HK-2 (cell line): ENCODE measurements at regions not wholly inside any gene's neighbourhood (a gene's known extent, or its start where the extent isn't known, plus 50 kb on each side); places are given as distances from the start of the nearest gene placed in this dataset.

Source experiments
- DNase-seq: peaks from one replicate; pipeline ENCODE4 v3.0.0-alpha.2; 2018; ENCODE audit not compliant: unreplicated experiment

GRCh38 chr7:16061630-16062029 lies 359.7 kb downstream of the CRPPA start:
- DNase-seq: no peak

GRCh38 chr7:16061011-16061410 lies 360.3 kb downstream of the CRPPA start:
- no peak for DNase-seq

DNA sequence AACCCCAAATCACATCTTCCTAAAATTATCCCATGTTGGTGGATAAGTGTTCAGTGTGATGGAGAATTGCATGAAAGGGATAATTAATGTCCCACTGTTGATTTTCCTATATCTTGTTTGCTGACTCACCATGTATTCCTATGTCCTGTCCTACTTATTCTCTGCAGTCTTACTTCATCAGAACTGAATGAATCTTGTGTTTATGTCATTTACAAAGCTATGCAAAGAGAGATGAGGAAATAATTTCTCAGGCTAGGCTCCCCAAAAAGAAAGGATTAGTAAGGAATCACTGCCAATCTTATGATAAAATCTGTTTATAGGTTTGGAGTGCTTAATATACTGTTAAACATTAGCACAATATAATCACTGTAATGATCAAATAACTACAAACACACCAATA lies 360.8 kb downstream of the CRPPA start:
- DNase-seq: no peak

- no peak for DNase-seq
These were observed 365.9 kb downstream of the CRPPA start for GRCh38 chr7:16055263-16055976.

DNA sequence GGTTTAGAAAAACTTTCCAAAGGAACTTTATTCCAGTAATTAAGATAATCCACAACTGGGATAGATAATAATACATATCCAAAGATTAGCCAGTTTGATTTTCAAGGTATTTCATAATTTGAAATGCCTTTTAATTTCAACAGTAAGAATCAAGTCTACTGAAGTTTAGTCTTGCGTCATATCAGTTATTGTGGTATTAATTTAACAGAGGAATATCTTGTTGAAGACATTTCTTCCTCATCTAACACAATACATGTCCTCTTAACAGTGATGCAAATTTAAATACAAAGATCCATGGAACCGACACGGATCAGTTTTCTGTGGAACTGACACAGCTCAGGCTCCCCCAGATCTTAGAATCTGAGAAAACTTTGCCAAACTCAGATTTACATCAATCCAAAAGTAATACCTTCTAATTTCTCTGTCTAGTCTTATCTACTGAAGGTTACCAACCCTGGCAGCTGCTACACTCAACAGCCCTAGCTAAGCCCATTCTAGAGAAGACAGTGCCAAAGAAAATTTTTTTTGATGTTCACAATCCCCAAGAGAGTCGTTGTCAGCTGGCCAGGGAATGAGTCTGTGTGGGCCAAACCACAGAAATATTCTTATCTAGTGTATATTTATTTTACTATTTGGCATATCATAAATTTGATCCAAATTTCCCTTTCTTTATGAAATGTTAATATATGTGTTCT lies 365.2 kb upstream of the MEOX2 start:
- no peak for DNase-seq

DNA sequence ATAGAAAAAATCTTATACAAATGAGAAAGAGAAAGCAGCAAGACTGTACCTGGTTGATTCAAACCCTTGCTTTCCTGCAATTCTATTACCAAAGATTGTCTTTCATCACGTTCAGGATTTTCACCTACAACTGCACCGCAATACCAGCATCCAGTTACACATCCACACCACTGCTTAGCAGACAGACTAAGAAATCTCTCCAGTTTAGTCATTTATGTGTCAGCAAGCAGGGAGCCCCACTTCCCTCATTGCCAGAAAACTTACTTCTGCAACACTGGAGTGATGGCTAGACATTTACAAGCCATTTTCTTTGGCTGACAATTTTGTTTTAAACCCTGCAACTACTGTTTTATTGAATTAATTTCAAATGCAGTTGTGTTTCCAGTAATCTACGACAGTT lies 359.6 kb upstream of the MEOX2 start:
- DNase-seq: no peak

GRCh38 chr7:16045296-16045695 lies 358.8 kb upstream of the MEOX2 start:
- no peak for DNase-seq

- no peak for DNase-seq
These were observed 358.2 kb upstream of the MEOX2 start for GRCh38 chr7:16044645-16045044.

DNA sequence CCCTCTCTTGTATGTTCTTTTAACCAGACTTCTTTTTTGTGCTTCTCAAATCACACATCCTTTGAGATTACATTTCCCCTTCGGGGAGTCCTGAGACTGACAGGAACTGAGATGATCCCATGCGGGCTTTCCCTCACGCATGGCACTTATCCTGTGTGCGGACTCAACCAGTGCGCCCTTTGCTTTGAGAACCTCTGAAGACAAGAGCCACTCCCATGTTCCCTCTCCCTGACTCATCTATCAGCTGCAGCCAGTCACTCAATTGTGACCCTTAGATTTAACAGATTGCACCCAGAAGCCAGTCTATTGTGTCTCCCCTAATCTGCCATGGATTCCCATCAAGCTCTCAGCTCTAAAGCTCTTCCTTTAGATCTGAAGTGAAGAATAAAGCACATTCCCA lies 353.9 kb upstream of the MEOX2 start:
- DNase-seq: no peak

- DNase-seq: no peak
These were observed 352.4 kb upstream of the MEOX2 start for GRCh38 chr7:16038906-16039305.

GRCh38 chr7:16035392-16035791 lies 348.9 kb upstream of the MEOX2 start:
- DNase-seq: no peak

GRCh38 chr7:16034866-16035265 lies 348.4 kb upstream of the MEOX2 start:
- no peak for DNase-seq

DNA sequence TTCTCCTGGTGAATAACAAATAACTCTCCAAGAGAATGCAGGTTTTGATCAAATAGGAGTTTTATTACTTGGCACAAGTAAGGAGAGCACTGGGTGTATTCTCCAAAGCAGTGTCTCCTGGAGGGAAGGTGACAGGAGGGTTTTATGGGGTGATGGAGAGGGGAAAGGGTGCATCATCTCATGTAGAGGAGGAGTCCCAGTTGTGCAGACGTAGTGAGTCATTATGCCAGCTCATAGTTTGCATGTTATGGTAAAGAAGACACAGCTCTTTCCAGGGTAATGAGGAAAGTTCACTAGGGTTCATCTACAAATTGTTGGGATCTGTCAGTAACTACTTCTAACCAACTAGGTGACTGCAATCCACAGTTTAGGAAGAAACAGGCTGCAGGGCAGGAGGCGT lies 347.9 kb upstream of the MEOX2 start:
- no peak for DNase-seq

GRCh38 chr7:16033233-16033632 lies 346.8 kb upstream of the MEOX2 start:
- DNase-seq: no peak

DNA sequence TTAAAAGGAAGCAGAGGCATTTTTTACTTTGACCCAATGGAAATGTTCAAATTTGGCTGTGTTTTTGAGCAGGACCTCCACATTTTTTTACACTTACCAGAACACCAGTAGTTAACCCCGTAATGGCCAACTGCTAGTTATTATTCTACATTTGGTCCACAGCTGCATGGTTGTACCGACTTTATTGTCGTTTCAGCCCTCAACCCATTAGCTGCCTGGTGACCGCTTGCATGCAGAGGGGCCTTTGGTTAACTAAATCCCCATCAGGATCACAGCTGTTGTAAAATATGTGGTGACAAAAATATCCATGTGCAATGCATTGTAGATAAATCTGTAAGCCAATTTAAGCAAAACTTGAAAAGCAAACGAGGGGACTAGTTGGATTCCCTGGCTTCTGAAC lies 342.2 kb upstream of the MEOX2 start:
- DNase-seq: no peak

- no peak for DNase-seq
These were observed 341.6 kb upstream of the MEOX2 start for GRCh38 chr7:16028103-16028502.

- no peak for DNase-seq
These were observed 340.9 kb upstream of the MEOX2 start for GRCh38 chr7:16027396-16027795.

DNA sequence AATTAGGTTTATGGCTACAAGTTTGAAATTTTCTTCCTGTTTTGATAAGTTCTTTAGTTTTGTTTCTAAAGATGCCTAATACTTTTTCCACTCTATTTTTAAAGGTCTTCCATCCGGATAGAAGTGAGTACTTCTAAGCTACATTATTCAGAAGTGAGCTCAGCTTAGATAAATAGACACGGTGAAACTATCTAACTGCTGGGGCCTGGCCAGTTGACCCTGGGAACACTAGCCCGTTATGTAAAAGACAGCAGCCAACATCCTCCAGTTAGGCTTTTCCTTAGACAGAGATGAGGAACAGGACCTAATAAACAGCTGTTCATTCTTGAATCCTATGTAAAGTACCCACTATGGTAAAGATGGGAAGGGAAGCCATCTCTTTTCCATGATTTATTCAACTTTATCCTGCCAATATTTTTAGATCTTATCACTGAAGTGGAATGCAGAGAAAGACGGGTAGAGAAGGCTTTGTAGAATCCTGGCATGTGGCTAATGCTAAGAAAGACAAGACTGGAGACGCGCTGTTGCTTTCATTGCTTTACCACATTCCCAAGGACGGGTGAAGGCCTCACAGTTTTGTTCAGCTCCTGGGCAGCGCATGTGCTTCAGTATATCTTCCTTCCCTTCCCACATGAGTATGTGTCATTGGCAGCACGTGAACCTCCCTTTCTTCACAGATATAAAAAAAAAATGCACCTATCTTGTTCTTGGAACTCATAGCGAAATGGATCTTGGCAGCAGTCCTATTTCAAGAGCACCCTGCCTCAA lies 340.0 kb upstream of the MEOX2 start:
- no peak for DNase-seq

GRCh38 chr7:16025696-16026095 lies 339.2 kb upstream of the MEOX2 start:
- no peak for DNase-seq

DNA sequence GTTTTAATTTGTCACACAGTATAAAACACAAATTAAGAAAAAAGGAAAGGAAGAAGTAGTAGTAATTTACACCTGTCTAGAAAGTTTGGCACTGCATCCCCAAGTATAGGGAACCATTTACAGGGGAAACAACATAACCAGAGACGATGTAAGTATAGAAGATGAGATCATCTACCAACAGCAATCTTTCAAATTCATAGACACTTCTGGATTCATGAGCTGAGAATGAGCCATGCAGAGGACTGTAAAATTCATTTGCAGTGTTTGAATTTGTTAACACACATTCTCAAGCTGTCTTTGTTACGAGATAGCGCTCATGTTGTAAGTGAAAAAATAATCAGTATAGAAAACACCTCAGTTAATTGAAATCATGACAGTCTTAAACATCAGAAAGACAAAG lies 337.0 kb upstream of the MEOX2 start:
- no peak for DNase-seq

DNA sequence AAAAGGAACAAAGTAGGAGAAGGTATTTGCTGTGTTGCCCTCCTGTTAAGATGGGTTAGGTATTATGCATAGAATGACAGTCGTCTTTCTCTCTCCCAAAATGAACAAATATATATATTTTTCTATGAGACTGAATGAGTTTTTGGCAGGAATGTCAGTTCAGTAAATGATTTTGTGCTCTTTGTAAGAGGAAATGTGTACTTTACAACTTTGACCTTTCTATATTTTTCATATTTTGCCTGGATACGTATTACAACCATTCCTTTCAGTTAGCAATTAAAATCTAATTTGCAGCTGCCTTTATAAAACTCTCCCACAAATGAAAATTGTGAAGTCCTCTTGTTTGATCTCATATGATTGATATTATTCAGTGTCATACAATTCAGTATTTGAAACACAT lies 336.6 kb upstream of the MEOX2 start:
- DNase-seq: no peak

DNA sequence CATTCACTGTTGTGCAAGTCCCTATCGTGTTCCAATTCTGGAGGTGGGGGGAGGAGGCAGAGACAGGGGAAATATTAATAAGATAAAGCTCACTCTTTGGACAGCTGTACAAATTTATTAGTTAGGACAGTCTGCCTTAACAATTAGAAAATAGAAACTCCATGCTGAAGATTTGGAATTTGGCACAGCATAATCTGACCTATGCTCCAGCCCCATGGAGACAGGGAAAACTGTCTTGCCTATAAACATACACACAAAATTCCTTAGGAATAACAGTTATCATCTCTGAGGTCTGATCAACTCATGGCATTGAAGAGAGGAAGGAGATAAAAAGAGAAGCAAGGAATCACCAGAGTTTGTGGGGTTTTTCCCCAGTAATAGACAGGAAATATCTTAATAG lies 335.4 kb upstream of the MEOX2 start:
- DNase-seq: no peak

DNA sequence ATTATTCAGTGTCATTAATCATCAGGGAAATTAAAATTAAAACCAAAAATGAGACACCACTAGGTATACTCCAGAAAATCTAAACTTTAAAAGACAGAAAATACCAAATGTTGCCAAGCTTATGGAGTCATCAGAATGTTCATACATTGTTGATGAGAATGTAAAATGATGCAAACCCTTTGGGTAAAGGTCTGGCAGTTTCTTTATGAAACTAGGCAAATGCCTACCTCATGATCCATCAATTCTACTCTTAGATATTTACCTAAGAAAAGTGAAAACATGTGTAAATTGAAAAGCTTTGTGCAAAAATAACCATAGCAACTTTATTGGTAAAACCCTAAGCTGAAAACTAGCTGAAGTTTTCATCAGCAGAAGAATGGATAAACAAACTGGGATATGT lies 329.5 kb upstream of the MEOX2 start:
- DNase-seq: no peak
